SK-N-SH treated with all-trans-retinoic acid at 6 μM for 48 hours (cell line): ENCODE measurements at regions not wholly inside any gene's neighbourhood (a gene's known extent, or its start where the extent isn't known, plus 50 kb on each side); places are given as distances from the start of the nearest gene placed in this dataset.

ENCODE experiments used
- PPARA ChIP-seq: fragments of 250-450 bp; sonication (Bioruptor Pico); IDR thresholded peaks from 2 replicates; pipeline ENCODE4 v1.5.0; 2020; ENCODE audit warnings: mild to moderate bottlenecking, borderline replicate concordance
- TF ChIP-seq, protein P1 (sequence below): fragments of 250-450 bp; sonication (Bioruptor Pico); IDR thresholded peaks from 2 replicates; pipeline ENCODE4 v1.5.1; 2020; ENCODE audit warnings: low read depth, mild to moderate bottlenecking, moderate library complexity
- TF ChIP-seq, protein P2 (sequence below): fragments of 250-450 bp; sonication (Bioruptor Pico); IDR thresholded peaks from 2 replicates; pipeline ENCODE4 v1.8.0; 2020; ENCODE audit warnings: mild to moderate bottlenecking, moderate library complexity, borderline replicate concordance

DNA sequence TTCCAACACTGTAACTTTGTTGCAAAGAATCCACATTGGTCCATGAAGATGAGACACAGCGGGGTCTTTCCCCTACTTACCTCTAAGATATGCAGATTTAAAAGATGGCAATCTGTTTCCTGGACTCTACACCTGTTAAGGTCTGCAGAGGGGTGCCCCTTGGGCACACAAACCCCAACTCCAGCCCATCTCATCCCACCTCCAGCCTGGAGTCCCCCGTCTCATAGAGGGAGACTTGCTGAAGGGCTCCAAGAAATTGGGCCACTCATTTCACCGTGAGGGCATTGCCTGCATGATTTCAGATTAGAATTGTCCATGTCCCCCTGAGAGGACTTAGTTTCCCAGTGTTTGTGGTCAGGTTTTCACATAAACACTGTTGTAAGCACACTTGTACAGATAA is 365.7 kb downstream of the IRX2 start:
- TF ChIP-seq, protein P1, sequence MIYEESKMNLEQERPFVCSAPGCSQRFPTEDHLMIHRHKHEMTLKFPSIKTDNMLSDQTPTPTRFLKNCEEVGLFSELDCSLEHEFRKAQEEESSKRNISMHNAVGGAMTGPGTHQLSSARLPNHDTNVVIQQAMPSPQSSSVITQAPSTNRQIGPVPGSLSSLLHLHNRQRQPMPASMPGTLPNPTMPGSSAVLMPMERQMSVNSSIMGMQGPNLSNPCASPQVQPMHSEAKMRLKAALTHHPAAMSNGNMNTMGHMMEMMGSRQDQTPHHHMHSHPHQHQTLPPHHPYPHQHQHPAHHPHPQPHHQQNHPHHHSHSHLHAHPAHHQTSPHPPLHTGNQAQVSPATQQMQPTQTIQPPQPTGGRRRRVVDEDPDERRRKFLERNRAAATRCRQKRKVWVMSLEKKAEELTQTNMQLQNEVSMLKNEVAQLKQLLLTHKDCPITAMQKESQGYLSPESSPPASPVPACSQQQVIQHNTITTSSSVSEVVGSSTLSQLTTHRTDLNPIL (CRISPR knock-in tag) = no peak
- TF ChIP-seq PPARA = no peak
- TF ChIP-seq, protein P2, sequence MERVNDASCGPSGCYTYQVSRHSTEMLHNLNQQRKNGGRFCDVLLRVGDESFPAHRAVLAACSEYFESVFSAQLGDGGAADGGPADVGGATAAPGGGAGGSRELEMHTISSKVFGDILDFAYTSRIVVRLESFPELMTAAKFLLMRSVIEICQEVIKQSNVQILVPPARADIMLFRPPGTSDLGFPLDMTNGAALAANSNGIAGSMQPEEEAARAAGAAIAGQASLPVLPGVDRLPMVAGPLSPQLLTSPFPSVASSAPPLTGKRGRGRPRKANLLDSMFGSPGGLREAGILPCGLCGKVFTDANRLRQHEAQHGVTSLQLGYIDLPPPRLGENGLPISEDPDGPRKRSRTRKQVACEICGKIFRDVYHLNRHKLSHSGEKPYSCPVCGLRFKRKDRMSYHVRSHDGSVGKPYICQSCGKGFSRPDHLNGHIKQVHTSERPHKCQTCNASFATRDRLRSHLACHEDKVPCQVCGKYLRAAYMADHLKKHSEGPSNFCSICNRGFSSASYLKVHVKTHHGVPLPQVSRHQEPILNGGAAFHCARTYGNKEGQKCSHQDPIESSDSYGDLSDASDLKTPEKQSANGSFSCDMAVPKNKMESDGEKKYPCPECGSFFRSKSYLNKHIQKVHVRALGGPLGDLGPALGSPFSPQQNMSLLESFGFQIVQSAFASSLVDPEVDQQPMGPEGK (CRISPR knock-in tag) = no peak
